ENCODE measurements at regions not wholly inside any gene's neighbourhood (a gene's known extent, or its start where the extent isn't known, plus 50 kb on each side); places are given as distances from the start of the nearest gene placed in this dataset.
"Not testable (repeated sequence)": the region's sequence is repeated elsewhere in the genome, so short reads cannot be mapped to it uniquely, and the experiment has no call there.

- DNase-seq = no peak
These were observed 391.7 kb upstream of the CYRIA start for GRCh38 chr2:17057109-17058017.

GRCh38 chr2:17056236-17056635 lies 390.6 kb upstream of the CYRIA start:
- DNase-seq = no peak

GRCh38 chr2:17052001-17052400 lies 386.4 kb upstream of the CYRIA start:
- DNase-seq = no peak

DNA sequence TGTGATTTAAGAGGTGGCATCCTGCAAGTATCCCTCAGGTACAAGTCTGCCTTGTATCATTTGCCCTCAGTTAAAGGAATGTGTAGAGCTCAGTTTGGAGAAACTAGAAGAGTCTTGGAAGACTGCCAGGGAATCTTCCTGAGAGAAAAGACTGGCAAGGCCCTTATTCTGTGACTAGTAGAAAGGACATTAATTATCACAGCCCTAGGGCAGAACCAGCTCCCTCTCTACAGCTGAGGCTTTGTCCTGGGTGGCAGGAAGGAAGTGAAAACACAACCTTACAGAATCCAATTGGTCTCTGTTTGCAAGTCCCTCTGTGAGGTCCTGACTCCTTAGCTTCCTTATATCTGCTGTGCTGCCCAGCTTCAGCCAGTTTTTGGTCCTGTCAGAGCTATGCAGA lies 385.9 kb upstream of the CYRIA start:
- DNase-seq = no peak

DNA sequence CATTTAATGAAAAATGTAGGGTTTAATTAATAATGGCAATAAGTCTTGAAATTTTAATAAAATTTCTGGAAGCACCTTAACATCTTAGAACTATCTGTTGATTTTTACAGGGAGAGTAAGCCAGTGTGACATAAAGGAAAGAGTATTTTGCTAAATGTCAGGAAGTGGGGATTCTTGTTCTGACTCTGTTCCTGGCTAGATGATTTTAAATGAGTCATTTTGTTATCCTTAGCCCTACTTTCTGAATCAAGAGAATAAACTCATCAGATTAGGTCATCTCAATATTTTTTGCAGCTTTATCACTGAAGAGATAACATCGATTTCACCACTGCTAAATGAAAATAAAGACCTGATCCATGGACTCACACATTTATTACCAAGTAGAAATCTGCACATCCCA lies 377.5 kb upstream of the CYRIA start:
- DNase-seq = no peak

DNA sequence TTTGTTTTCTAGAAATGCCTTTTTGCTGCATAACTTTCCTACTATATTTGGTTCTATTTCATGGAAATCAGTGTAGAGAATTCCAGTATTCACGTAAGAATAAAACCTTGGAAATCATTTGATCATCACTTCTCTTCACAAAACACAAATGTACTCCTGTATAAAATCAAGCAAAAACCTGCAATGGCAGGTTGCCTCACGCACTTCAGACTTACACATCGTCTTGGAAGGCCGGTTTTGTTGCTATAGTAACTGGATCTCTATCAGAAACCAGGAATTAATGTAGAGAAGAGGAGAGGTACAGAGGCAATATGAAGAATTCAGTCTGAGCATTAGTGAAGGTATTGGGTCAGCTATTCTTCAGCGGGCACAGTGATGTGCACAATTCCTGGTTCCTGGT lies 370.7 kb upstream of the CYRIA start:
- DNase-seq = no peak

DNA sequence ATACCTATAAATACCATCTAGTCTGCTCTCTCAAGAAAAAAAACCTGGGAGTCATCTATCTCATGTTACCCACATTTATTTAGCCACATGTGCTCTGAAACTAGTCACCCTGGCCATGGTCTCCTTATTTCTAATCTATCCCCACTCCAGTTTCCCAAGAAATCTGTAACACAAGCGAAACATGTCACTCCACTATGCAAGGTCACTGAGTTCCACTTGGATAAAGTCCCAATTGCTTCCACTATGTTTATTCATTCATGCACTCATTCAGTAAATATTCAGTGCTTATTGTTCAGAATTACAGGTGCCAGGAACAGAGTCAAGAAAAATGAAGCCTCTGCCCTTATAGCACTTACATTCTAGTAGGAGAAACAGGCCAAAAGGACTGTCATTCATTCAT lies 369.4 kb upstream of the CYRIA start:
- no peak for DNase-seq

GRCh38 chr2:17030047-17030446 lies 364.4 kb upstream of the CYRIA start:
- DNase-seq = no peak

DNA sequence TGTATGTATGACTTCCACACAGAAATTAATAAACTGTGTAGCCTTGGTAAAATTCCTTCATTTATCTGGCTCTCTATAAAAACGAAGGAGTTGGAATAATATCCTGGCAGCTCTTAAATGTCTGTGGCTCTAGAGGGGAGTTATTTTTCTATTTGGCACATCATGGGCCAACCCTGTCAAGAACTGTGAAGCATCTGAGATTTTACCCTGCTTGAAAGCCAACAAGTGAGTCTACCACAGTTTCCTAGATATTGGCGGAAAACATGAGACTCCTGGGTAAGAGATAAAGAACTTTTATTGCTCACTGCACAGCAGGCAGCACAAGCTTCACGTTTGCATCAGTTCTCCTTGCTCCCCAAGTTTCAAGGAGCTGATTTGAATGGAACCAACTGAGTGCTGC lies 346.7 kb upstream of the CYRIA start:
- no peak for DNase-seq

- no peak for DNase-seq
These were observed 344.5 kb upstream of the CYRIA start for GRCh38 chr2:17010104-17010503.

- DNase-seq = no peak
These were observed 334.5 kb upstream of the CYRIA start for GRCh38 chr2:17000184-17000482.

- no peak for DNase-seq
These were observed 333.9 kb upstream of the CYRIA start for GRCh38 chr2:16999347-17000183.

- no peak for DNase-seq
These were observed 312.7 kb upstream of the CYRIA start for GRCh38 chr2:16978301-16978700.

- DNase-seq = no peak
These were observed 309.1 kb upstream of the CYRIA start for GRCh38 chr2:16974688-16975087.

DNA sequence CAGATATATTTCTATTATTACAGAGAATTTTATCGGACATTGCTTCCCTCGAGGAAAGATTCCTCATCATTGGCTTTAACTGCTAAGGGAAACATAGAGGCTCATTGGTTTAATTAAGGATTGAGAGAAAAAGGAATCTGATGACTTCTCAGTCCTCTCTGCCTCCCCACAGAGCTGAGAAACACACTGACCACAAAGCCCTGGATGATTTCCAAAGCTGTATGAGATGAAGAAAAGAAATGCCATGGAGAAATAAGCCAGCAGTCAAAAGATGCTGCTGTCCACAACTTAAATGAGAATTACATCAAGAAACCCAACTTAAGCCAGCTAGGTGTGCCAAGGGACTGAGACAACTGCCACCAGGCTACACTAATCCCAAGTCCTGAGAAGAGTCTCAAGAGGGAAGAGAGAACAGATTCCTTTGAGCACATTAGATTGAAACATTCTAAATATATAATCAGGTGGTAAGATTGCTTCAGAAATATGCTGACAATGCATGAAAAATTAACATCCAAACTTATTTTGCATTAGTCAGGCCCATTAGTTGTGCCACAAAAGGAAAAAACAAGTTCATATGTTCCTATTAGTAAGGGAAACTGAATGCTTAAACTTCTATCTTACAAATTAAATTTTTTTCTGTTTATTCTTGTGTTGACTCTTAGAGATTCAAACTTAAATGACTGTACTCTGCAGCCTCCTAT lies 308.1 kb upstream of the CYRIA start:
- no peak for DNase-seq

DNA sequence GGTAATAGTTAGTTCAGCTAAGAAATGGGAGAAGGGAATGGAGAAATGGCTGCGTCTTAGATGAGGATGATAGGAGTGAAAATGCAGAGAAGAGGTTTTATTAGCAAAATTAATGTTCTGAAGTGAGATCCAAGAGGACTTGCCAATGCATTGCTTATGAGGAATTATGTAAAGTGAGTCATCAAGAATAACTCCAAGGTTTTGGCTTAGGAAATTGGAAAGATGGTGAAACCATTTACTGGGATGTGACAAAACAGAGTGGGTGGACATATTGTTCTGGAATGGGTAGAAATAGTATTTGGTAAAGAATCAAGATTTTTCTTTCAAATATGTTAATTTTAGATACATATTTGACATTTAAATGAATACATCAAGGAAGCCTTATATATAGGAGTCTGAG lies 306.6 kb upstream of the CYRIA start:
- DNase-seq = no peak

GRCh38 chr2:16971722-16972234 lies 306.1 kb upstream of the CYRIA start:
- no peak for DNase-seq

- not testable (repeated sequence) for DNase-seq
These were observed 305.3 kb upstream of the CYRIA start for GRCh38 chr2:16970948-16971347.

DNA sequence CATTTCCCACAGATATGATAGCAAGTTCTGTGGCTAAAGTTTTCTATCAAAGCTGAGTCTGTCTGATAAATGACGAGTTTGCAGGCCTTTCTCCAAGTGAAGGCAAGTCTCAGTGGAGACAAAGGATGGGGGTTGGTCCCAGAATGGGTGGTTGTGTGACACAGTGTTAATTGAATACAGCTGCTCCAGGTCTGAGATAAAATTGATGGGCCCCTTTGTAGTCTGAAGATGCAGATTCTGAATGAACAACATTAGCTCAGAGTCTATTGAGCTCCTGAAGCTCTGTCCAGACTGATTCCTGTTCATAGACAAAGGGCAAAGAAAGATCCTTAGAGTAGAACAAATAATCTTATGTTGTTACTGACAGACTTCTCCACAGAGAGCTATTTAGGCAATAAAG lies 296.9 kb upstream of the CYRIA start:
- no peak for DNase-seq

- no peak for DNase-seq
These were observed 294.9 kb upstream of the CYRIA start for GRCh38 chr2:16960579-16960978.

DNA sequence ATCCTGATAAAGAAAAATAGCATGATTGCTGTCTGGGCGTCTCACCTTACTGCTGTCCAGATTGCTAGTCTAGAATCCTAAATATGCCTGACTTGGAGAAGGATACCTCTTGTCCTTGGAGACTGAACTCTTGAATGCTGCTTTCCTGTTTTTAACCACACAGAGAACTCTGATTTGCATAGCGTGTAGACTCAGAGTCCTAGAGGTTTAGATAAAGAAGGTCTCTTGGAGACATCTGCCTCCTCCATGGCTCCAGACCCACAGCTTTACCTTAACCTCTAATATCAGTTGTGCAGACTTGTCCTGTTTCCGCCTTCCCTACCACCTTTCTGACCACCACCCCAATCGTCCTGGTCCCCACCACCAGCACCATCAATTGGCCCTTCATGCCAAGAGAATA lies 292.6 kb upstream of the CYRIA start:
- no peak for DNase-seq

- no peak for DNase-seq
These were observed 287.2 kb upstream of the CYRIA start for GRCh38 chr2:16952805-16953204.

DNA sequence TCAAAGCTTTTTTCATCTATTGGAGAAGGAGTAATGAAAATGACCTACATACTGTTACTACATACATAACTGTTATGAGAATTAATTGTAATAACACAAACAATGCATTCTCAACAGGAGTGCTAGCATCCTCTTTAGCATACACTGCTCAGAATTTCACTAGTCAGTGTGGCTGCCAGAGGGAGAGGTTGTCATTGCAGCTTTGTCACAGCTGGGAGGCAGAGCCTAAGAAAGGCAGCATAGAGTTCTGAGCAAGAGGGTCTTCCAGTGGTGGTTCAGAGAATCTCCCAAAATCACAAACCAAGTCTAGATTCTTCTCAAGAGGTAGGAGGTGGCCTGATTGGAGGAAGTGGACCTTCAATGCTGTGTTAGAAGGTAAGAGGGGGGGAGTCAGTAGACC lies 286.7 kb upstream of the CYRIA start:
- DNase-seq = no peak

Measured in central memory CD4-positive, alpha-beta T cell (primary cell).